ENCODE measurements at regions not wholly inside any gene's neighbourhood (a gene's known extent, or its start where the extent isn't known, plus 50 kb on each side); places are given as distances from the start of the nearest gene placed in this dataset.

- RAD21 ChIA-PET (ENCODE audit: low non-redundant PET in 1 of 2, low total read pairs in 2 of 2, uncharacterized antibody in 2 of 2, unreplicated experiment in 2 of 2), result no interaction called here
- no peak for DNase-seq (ENCODE audit: low read depth, low spot score)
- Histone ChIP-seq H4K20me1 (ENCODE audit: insufficient read depth) (no peaks in the 10 kb centered on the region), H3K27me3 (ENCODE audit: insufficient read depth, low read length) (no peaks in the 10 kb centered on the region), H3K9me3 (ENCODE audit: control insufficient read depth in 1 of 2, insufficient read depth in 1 of 2, low read depth in 1 of 2, low read length in 2 of 2) (no peaks in the 10 kb centered on the region), H3K36me3 (ENCODE audit: control insufficient read depth in 1 of 2, insufficient read depth in 2 of 2, low read length in 2 of 2) (no peaks in the 10 kb centered on the region), H3K4me3 (replicated peaks in 1 of 2; ENCODE audit: low read depth in 1 of 2, low read length in 2 of 2) (no peak overlapping the region), H2AFZ (ENCODE audit: low read depth, low read length, poor library complexity, severe bottlenecking) (no peak overlapping the region), H3K79me2 (ENCODE audit: insufficient read depth, low read length) (no peaks in the 10 kb centered on the region), H3K9me2 (ENCODE audit: insufficient read depth) (no peaks in the 10 kb centered on the region), H3K4me2 (ENCODE audit: low read length) (no peak overlapping the region), H3K9ac (ENCODE audit: low read length) (no peak overlapping the region), H3K27ac (ENCODE audit: low read depth, low read length) (no peak overlapping the region), H3K4me1 (ENCODE audit: control insufficient read depth in 1 of 2, insufficient read depth in 2 of 2, low read length in 2 of 2) (no peaks in the 10 kb centered on the region)
- BruUV-seq (replicated peaks), result no TSS peak
- POLR2A ChIA-PET, result no interaction called here
- CTCF ChIA-PET, result no interaction called here
- ATAC-seq, result no peak
- TF ChIP-seq YY1 (IDR thresholded peaks at IDR 0.05; ENCODE audit: extremely low read depth, insufficient replicate concordance, low read depth, low read length) (no peak), ZNF274 (IDR thresholded peaks at IDR 0.05; ENCODE audit: low read depth, low read length) (no peak), ZBTB33 (IDR thresholded peaks at IDR 0.05; ENCODE audit: extremely low read depth, insufficient replicate concordance, low read length) (no peak), SRF (IDR thresholded peaks at IDR 0.05; ENCODE audit: low read depth) (no peak), EZH2 (IDR thresholded peaks at IDR 0.05) (no peak), REST (IDR thresholded peaks at IDR 0.05; ENCODE audit: low read depth) (no peak), SIN3A (IDR thresholded peaks at IDR 0.05; ENCODE audit: low read depth) (no peak), CEBPB (IDR thresholded peaks at IDR 0.05; ENCODE audit: low read depth) (no peak), SP1 (IDR thresholded peaks at IDR 0.05; ENCODE audit: low read depth) (no peak), CBX3 (IDR thresholded peaks at IDR 0.05; ENCODE audit: low read depth) (no peak), POLR2AphosphoS5 (IDR thresholded peaks at IDR 0.05; ENCODE audit: low read depth, low read length) (no peak)
- intact Hi-C loops (cut with micrococcal nuclease), result no loop called here
Observed at GRCh38 chr12:68477261-68477772, 133.4 kb upstream of the RAP1B start.
